Neural progenitor cell (in vitro differentiated cells): ENCODE measurements at regions not wholly inside any gene's neighbourhood (a gene's known extent, or its start where the extent isn't known, plus 50 kb on each side); places are given as distances from the start of the nearest gene placed in this dataset.

Experiments
- EZH2 ChIP-seq: fragments of 200-600 bp; sonication (generic); IDR thresholded peaks from 2 replicates; pipeline ENCODE4 v1.6.1; 2017; ENCODE audit warnings: antibody characterized with exemption, mild to moderate bottlenecking, moderate library complexity
- EZH2phosphoT487 ChIP-seq: fragments of 200-600 bp; sonication (generic); IDR thresholded peaks from 2 replicates; pipeline ENCODE4 v1.6.1; 2017; ENCODE audit warnings: antibody characterized with exemption
- TF ChIP-seq, protein P1 (sequence below): fragments of 200-600 bp; sonication (generic); IDR thresholded peaks from 2 replicates; pipeline ENCODE4 v1.5.1; 2017; ENCODE audit warnings: antibody characterized with exemption, mild to moderate bottlenecking

DNA sequence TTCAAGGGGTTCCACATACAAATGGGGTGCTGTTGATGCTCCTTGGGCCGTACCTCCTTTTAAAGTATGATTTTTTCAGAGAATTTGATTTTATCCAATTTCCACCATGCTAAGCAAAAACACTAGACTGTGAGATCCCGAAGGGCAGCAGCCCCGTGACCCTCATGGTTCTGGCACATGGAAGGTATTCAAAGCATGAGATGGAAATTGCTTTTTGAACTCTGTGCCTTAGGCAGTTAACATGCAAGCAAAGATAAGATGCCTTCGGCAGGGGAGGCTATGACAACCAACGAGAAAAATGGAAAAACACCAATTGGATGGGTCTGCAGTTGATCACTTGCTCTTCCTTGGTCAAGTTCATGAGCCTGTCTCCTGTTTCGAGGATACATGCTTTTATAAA, 120.8 kb upstream of the DIO3 start:
- TF ChIP-seq, protein P1, sequence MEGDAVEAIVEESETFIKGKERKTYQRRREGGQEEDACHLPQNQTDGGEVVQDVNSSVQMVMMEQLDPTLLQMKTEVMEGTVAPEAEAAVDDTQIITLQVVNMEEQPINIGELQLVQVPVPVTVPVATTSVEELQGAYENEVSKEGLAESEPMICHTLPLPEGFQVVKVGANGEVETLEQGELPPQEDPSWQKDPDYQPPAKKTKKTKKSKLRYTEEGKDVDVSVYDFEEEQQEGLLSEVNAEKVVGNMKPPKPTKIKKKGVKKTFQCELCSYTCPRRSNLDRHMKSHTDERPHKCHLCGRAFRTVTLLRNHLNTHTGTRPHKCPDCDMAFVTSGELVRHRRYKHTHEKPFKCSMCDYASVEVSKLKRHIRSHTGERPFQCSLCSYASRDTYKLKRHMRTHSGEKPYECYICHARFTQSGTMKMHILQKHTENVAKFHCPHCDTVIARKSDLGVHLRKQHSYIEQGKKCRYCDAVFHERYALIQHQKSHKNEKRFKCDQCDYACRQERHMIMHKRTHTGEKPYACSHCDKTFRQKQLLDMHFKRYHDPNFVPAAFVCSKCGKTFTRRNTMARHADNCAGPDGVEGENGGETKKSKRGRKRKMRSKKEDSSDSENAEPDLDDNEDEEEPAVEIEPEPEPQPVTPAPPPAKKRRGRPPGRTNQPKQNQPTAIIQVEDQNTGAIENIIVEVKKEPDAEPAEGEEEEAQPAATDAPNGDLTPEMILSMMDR, result no peak
- TF ChIP-seq EZH2, result no peak
- TF ChIP-seq EZH2phosphoT487, result no peak
